GM12874 (cell line): ENCODE measurements at regions not wholly inside any gene's neighbourhood (a gene's known extent, or its start where the extent isn't known, plus 50 kb on each side); places are given as distances from the start of the nearest gene placed in this dataset.

Experiments
- CTCF ChIP-seq: IDR thresholded peaks from 2 replicates; pipeline ENCODE4 v1.5.1; 2011; ENCODE audit warnings: low read depth, mild to moderate bottlenecking, control low read depth, low read length, moderate library complexity; ENCODE audit not compliant: insufficient read depth

- no peak for TF ChIP-seq CTCF
Observed at GRCh38 chr11:114787126-114787525, 108.8 kb downstream of the NXPE2 start.

GRCh38 chr11:114790910-114791309, 112.6 kb downstream of the NXPE2 start:
- TF ChIP-seq CTCF: no peak

GRCh38 chr11:114794048-114794684, 115.8 kb downstream of the NXPE2 start:
- no peak for TF ChIP-seq CTCF

GRCh38 chr11:114796954-114797721, 118.8 kb downstream of the NXPE2 start:
- TF ChIP-seq CTCF: no peak

- TF ChIP-seq CTCF: no peak
Observed at GRCh38 chr11:114799476-114799875, 121.1 kb downstream of the NXPE2 start.

- no peak for TF ChIP-seq CTCF
Observed at GRCh38 chr11:114801773-114802172, 123.4 kb downstream of the NXPE2 start.

- TF ChIP-seq CTCF: no peak
Observed at GRCh38 chr11:114802878-114803277, 124.6 kb downstream of the NXPE2 start.
